GM21529 (cell line): ENCODE measurements at regions not wholly inside any gene's neighbourhood (a gene's known extent, or its start where the extent isn't known, plus 50 kb on each side); places are given as distances from the start of the nearest gene placed in this dataset.
"Not testable (repeated sequence)": the region's sequence is repeated elsewhere in the genome, so short reads cannot be mapped to it uniquely, and the experiment has no call there.

ENCODE experiments used
- ATAC-seq: cut with Tn5 transposase; IDR thresholded peaks from one replicate; pipeline ENCODE4 v1.9.1; 2021; ENCODE audit not compliant: unreplicated experiment

GRCh38 chr3:72660270-72661114 lies 187.8 kb downstream of the SHQ1 start:
- no peak for ATAC-seq

DNA sequence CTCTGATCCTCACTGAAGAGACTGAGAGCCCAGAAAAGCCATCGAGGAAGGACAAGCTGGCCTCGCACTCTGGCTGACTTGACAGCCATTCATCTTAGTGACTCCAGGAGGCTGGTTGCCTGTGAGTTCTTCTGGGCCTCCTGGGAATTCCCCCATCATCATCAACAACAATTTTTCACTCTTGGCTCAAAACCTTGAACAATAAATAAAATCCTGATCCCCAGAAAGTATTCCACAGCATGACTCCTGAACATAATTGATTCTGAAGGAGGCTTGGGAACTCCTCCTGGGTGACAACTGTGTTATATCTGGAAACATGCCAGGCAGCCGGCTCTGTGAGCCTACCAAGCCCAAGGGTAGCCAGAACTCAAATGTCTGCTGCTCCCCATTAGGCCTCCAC lies 188.6 kb downstream of the SHQ1 start:
- ATAC-seq, result no peak

DNA sequence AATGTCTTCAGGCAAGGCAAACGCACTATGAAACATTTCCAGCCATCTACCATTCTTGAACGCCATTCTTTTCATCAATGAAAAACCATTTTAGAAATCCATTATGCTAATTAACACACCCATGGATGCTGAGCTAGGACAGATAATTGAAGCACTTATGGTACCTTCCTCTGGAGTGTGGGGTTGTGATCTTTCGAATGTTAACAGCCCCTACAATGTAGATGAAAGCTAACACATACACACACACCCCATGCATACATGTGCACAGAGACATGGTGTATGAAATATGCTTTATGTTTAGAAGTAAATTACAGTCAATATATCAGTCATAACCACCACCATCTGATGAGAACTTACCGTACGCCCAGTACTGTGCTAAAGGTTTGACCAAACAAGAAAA lies 189.1 kb downstream of the SHQ1 start:
- ATAC-seq, result no peak

DNA sequence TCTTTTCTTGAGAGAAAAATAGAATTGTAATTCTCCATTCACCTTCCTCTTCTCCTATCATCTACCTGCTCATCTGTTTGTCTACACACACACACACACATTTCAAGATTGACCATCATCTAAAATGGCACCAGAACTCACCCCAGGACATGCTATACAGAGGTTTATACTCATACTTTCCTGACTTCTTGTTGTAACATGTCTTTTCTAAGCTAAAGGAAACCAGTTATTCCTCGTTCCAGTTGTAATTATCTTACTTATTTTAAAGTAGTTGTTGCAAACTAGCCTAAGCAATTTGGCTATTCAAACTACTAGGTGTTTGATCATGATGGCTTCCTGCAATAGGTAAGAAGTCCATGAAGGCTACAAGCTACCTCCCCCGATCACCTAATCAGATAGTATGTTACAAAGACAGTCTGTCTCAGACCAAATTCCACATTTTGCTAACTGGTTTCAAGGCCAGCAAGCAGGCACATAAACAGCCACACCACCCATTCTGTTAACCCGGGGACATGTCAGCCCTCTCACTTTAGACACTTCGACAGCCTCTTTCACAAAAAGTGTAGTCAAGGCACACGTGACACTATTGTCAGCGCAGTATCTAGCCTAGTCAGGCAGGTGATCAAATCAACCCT lies 189.7 kb downstream of the SHQ1 start:
- no peak for ATAC-seq

DNA sequence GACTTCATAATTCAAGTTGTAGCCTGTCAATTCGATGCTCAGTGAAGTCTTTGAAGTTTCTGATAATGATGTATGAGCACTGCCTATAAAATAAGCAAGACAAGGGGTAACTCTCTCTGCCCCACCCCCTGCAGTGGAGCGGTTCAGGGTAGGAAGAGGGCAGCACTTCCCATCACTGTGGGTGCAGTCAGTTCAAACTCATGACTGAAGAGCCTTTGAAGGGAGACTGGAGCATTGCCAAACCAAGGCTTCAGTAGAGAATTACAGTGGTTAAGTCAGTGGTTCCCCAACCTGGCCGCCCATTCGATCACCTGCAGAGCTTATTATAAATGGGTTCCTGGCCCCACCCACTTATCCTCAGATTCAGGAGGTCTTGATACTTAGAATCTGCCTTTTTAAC lies 190.6 kb downstream of the SHQ1 start:
- ATAC-seq, result peak; percentile 87

- no peak for ATAC-seq
These were observed 192.5 kb downstream of the SHQ1 start for GRCh38 chr3:72655723-72656122.

DNA sequence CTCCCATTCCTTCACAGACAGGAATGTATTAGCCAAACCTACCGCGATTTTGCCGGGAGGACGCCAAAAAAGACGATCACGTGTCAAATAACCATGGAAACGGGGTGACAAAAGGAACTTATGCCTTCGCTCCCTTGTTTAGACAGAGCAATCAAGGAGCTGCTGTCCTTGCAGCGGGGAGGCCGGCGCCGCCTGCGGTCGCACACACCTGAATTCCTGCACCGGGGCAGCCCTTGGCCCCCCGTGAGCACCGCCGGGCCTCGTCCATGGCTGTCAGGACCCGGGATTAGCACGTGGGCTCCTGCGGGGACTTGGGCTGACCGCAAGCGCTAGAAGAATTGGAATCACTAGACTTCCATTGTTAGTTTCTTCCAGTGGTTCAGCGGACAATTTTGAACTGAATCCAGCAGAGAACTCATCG lies 193.1 kb downstream of the SHQ1 start:
- ATAC-seq, result no peak

GRCh38 chr3:72652395-72652794 lies 195.8 kb downstream of the SHQ1 start:
- ATAC-seq, result no peak

DNA sequence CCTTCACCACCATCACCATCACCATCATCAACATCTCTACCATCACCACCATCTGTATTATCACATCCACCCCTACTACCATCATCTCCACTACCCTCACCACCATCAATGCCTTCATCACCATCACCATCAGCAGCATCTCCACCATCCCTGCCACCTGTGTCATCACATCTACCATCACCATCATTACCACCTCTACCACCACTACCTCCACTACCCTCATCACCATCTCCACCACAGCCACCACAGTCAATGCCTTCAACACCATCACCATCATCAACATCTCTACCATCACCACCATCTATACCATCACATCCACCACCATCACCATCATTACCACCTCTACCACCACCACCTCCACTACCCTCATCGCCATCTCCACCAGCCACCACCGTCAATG lies 196.7 kb downstream of the SHQ1 start:
- no peak for ATAC-seq

GRCh38 chr3:72646263-72646662 lies 202.0 kb downstream of the SHQ1 start:
- no peak for ATAC-seq

GRCh38 chr3:72643635-72644034 lies 204.6 kb downstream of the SHQ1 start:
- ATAC-seq, result not testable (repeated sequence)

DNA sequence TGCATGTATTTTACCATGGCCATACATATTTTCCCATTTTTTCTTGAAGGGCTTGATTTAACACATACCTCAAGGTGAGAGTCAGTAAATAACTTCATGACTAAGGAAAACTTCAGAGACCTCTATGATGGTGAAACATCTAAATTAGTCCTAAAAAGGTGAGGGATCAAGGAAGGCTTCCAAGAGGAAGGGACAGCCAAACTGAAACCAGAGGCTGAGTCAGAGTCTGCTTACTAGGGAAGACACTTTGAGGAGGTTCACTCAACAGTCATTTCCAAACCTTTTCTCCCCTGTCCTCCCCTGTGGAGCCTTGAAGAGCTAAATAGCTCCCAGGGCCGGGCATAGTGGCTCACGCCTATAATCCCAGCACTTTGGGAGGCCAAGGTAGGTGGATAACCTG lies 206.6 kb downstream of the SHQ1 start:
- ATAC-seq, result no peak

DNA sequence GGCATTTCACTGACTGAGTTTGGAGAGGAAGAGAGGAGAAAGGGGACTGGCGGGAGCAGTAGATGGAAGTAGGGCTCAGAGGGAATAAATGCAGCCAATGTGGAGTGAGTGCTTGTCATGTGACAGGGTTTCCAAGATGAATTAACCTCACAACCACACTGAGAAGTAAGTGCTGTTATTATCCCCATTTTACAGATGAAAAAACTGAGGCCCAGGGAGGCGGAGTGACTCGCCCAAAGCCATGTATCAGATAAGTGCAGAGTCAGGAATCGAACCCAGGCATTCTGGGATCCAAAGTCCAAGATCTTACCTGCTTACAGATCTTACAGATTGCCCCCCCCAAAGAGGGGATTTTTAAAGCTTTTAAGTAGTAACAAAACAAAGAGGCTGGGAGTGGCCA lies 207.2 kb downstream of the SHQ1 start:
- ATAC-seq, result no peak

- no peak for ATAC-seq
These were observed 211.2 kb downstream of the SHQ1 start for GRCh38 chr3:72636969-72637597.

DNA sequence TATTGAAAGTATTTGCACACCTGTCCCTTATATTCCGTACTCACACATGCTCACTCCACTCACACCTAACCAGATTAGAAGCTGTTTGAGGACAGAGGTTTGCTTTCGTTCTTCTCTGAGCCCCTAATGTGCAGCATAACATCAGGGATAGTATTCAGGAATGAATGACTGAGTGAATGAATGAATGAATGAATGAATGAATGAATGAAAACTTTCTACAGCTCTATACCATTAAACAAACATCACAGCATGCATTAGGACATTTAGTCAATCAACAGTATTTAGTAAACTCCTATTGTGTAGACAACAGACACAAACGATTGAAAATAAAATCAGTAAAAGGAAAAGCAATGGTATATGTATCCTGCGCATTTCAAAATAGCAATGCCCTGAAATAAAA lies 212.7 kb downstream of the SHQ1 start:
- no peak for ATAC-seq

GRCh38 chr3:72634128-72634527 lies 214.1 kb downstream of the SHQ1 start:
- no peak for ATAC-seq

GRCh38 chr3:72633534-72633933 lies 214.7 kb downstream of the SHQ1 start:
- no peak for ATAC-seq

- ATAC-seq, result no peak
These were observed 215.1 kb downstream of the SHQ1 start for GRCh38 chr3:72633121-72633520.

DNA sequence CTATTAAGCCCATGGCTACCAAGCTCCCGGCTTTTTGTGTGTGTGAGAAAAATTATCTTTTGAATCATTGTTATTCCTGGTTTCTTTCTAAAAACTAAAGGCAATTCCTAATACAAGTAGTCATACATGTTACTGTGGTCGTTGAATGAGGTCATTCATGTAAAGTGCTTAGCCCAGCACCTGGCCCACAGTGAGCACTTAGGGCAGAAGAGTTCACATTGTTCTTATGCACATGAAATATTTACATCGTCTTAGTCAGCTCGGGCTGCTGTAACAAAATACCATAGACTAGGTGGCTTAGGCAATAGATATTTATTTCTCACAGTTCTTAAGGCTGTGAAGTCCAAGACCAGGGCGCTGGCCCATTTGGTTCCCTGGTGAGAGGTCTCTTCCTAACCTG lies 216.1 kb downstream of the SHQ1 start:
- no peak for ATAC-seq

GRCh38 chr3:72630969-72631344 lies 217.3 kb downstream of the SHQ1 start:
- ATAC-seq, result no peak

- no peak for ATAC-seq
These were observed 217.8 kb downstream of the SHQ1 start for GRCh38 chr3:72630327-72630968.

GRCh38 chr3:72629191-72629631 lies 219.0 kb downstream of the SHQ1 start:
- ATAC-seq, result peak; percentile 84
